IPS DF 6.9 (cell line): ENCODE measurements at regions not wholly inside any gene's neighbourhood (a gene's known extent, or its start where the extent isn't known, plus 50 kb on each side); places are given as distances from the start of the nearest gene placed in this dataset.

ENCODE experiments used
- DNase-seq: peaks from one replicate; pipeline ENCODE4 v3.0.0-alpha.2; 2013; ENCODE audit warnings: low read depth, low spot score
- H3K27ac ChIP-seq: one replicate; pipeline ENCODE4 v1.5.1; 2013; ENCODE audit warnings: low read length, control low read depth
- H3K27me3 ChIP-seq: 2 replicates; pipeline ENCODE4 v1.6.1; 2013; ENCODE audit warnings: mild to moderate bottlenecking, low read length; ENCODE audit not compliant: control insufficient read depth, insufficient read depth
- H3K36me3 ChIP-seq: 2 replicates; pipeline ENCODE4 v1.6.1; 2013; ENCODE audit warnings: low read length; ENCODE audit not compliant: control insufficient read depth, insufficient read depth
- H3K4me1 ChIP-seq: 2 replicates; pipeline ENCODE4 v1.6.1; 2013; ENCODE audit warnings: low read length; ENCODE audit not compliant: control insufficient read depth, insufficient read depth
- H3K4me3 ChIP-seq: 2 replicates; pipeline ENCODE4 v1.5.1; 2013; ENCODE audit warnings: mild to moderate bottlenecking, low read length
- H3K9me3 ChIP-seq: 2 replicates; pipeline ENCODE4 v1.6.1; 2013; ENCODE audit warnings: low read length, inconsistent platforms; ENCODE audit not compliant: control insufficient read depth, insufficient read depth
- WGBS: extraction: QIAGEN DNeasy Blood & Tissue Kit; methylation state at CpG from one replicate; pipeline ENCODE4 v1.1.7; 2013; ENCODE audit warnings: mixed read lengths, missing lambda C conversion rate; ENCODE audit not compliant: insufficient read length, insufficient coverage; 5-methylcytosine and 5-hydroxymethylcytosine counted together

DNA sequence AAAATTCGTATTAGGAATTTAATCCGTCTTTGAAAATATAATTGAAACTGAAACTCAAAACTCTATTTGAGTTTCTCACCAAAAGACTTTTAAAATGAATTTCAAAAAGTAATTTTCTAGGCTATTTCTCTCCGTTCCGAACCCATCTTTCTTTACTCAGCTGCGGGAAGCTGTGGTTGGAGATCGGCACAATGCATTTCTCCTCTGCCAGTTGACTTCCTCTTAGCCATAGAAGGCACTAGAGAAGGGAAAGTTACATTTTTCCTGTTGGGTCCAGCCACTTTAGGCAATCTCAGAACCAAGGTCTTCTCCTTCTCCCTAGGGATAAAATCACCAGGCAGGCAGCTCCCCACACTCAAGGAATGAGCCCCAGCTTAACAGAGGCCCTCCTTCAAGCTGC, 133.6 kb upstream of the COL1A2 start:
- no peak overlapping the region for H3K4me3 ChIP-seq
- no peak overlapping the region for H3K27ac ChIP-seq
- DNase-seq = no peak
- no peaks in the 10 kb centered on the region for H3K36me3 ChIP-seq
- H3K4me1 ChIP-seq = no peaks in the 10 kb centered on the region
- H3K27me3 ChIP-seq = no peaks in the 10 kb centered on the region
- H3K9me3 ChIP-seq = no peaks in the 10 kb centered on the region
- WGBS = no CpG with 5 or more reads among the region's 6 CpGs

DNA sequence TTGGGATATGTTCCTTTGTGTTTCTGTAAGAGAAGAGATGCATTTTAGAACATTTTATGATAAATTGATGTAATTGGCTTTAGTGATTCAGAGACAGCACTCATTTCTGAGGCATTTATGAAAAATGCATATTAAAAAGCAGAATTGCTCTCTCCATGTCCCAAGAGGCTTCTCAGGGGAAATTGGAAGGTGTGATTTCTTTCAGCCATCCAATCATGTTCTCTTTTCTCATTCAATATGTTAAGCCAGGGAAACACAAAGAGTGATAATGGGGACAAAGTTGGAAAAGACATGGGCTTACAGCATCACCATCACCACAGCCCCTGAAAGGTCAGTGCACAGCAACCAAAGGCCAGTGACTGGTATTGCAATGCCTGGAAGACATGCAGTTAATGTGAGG, 129.9 kb upstream of the COL1A2 start:
- Histone ChIP-seq H3K27ac (no peak overlapping the region), H3K4me1 (no peaks in the 10 kb centered on the region), H3K9me3 (no peaks in the 10 kb centered on the region), H3K36me3 (no peaks in the 10 kb centered on the region), H3K4me3 (no peak overlapping the region), H3K27me3 (no peaks in the 10 kb centered on the region)
- no peak for DNase-seq

GRCh38 chr7:94265456-94265855, 129.2 kb upstream of the COL1A2 start:
- no peaks in the 10 kb centered on the region for H3K27me3 ChIP-seq
- no peak overlapping the region for H3K4me3 ChIP-seq
- H3K36me3 ChIP-seq = no peaks in the 10 kb centered on the region
- 100% methylated on average over 2 of the region's 2 CpGs for WGBS
- DNase-seq = no peak
- H3K9me3 ChIP-seq = no peaks in the 10 kb centered on the region
- H3K4me1 ChIP-seq = no peaks in the 10 kb centered on the region
- H3K27ac ChIP-seq = no peak overlapping the region

DNA sequence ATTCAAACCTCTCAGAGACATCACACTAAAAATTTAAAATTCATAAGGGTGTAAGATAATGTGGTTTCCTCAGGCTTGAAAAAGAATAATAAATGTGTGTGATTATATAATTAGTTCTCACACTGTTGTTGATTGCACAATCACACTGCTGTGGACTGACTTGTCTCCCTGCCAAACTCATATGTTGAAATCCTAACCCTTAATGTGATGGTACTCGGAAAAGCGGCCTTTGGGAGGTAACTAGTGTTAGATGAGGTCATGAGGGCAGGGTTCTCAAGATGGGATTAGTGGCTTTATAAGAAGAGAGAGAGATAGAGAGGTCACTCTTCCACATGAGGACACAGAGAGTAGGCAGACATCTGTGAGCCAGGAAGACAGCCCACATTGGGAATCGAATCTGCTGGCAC, 128.5 kb upstream of the COL1A2 start:
- Histone ChIP-seq H3K27me3 (no peaks in the 10 kb centered on the region), H3K36me3 (no peaks in the 10 kb centered on the region), H3K27ac (no peak overlapping the region), H3K4me1 (no peaks in the 10 kb centered on the region), H3K9me3 (no peaks in the 10 kb centered on the region), H3K4me3 (no peak overlapping the region)
- WGBS = no CpG with 5 or more reads among the region's 3 CpGs
- DNase-seq = no peak

GRCh38 chr7:94270772-94271171, 123.9 kb upstream of the COL1A2 start:
- Histone ChIP-seq H3K9me3 (no peaks in the 10 kb centered on the region), H3K36me3 (no peaks in the 10 kb centered on the region), H3K27me3 (no peaks in the 10 kb centered on the region), H3K4me3 (no peak overlapping the region), H3K4me1 (no peaks in the 10 kb centered on the region), H3K27ac (no peak overlapping the region)
- no CpG with 5 or more reads among the region's 1 CpG for WGBS
- DNase-seq = no peak

DNA sequence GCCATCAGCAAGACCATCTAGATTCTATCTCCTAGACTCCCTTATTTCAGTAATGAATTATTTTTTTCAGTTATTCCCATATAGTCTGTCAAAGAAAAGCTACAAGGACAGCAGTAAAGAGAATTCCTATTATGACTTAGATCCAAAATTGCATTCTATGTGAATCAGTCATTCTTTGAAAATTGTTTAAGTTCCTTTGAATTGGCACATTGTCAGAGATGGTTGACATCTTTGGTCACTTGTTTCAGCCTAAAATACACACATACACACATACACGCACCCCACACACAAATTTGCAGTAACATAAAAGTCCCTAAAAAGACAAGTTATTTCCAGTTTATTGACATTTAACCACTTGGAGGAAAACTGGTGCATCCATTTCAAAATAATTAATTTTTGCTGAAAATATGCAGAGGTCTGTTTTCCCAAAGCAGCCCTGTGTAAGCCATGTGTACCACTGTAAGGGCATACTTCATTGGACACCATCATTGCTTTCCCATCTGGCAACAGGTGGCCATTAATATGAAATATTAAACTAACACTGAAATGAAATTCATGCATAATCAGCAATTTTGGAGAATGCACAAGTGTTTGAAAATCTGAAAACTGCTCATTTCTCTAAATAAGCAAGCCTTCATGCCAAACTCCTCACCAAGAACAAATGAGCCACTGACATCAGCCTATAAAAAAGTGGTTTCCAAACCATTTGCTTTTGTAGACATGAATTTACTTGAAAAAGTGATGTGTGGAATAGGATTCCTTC, 121.7 kb upstream of the COL1A2 start:
- no peaks in the 10 kb centered on the region for H3K27me3 ChIP-seq
- no peak for DNase-seq
- H3K4me3 ChIP-seq = no peak overlapping the region
- WGBS = no CpG with 5 or more reads among the region's 1 CpG
- no peaks in the 10 kb centered on the region for H3K9me3 ChIP-seq
- H3K27ac ChIP-seq = no peak overlapping the region
- H3K36me3 ChIP-seq = no peaks in the 10 kb centered on the region
- no peaks in the 10 kb centered on the region for H3K4me1 ChIP-seq

GRCh38 chr7:94274828-94275227, 119.9 kb upstream of the COL1A2 start:
- H3K4me3 ChIP-seq = no peak overlapping the region
- H3K36me3 ChIP-seq = no peaks in the 10 kb centered on the region
- no peaks in the 10 kb centered on the region for H3K27me3 ChIP-seq
- no peak overlapping the region for H3K27ac ChIP-seq
- DNase-seq = no peak
- H3K4me1 ChIP-seq = no peaks in the 10 kb centered on the region
- H3K9me3 ChIP-seq = no peaks in the 10 kb centered on the region
- WGBS = no CpG with 5 or more reads among the region's 3 CpGs

GRCh38 chr7:94276027-94276426, 118.7 kb upstream of the COL1A2 start:
- DNase-seq = no peak
- H3K4me3 ChIP-seq = no peak overlapping the region
- no peak overlapping the region for H3K27ac ChIP-seq
- H3K4me1 ChIP-seq = no peaks in the 10 kb centered on the region
- H3K36me3 ChIP-seq = no peaks in the 10 kb centered on the region
- no CpG with 5 or more reads among the region's 4 CpGs for WGBS
- H3K9me3 ChIP-seq = no peaks in the 10 kb centered on the region
- H3K27me3 ChIP-seq = no peaks in the 10 kb centered on the region

GRCh38 chr7:94276795-94277194, 117.9 kb upstream of the COL1A2 start:
- H3K4me3 ChIP-seq = no peak overlapping the region
- H3K36me3 ChIP-seq = no peaks in the 10 kb centered on the region
- no peak overlapping the region for H3K27ac ChIP-seq
- H3K27me3 ChIP-seq = no peaks in the 10 kb centered on the region
- DNase-seq = no peak
- H3K4me1 ChIP-seq = no peaks in the 10 kb centered on the region
- WGBS = no CpG with 5 or more reads among the region's 1 CpG
- H3K9me3 ChIP-seq = no peaks in the 10 kb centered on the region

DNA sequence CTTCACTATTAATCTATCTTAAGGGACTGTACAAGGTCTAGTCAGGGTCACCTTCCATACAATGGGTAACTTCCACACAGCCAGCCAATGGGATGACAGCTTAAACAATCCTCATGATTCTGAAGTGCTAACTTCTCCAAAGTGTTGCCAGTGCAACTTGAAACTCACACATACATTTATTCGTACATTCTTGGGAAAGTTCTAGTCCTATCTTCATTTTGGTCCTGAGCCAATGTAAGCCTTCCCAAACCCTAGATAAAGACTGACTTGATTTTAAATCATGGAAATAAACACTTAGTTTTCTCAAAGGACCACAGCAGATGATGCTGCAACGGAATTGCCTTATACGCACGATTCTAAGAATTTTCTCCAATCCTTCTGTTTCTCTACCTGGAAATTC, 117.5 kb upstream of the COL1A2 start:
- H3K36me3 ChIP-seq = no peaks in the 10 kb centered on the region
- H3K4me1 ChIP-seq = no peaks in the 10 kb centered on the region
- no peak overlapping the region for H3K4me3 ChIP-seq
- DNase-seq = no peak
- H3K27me3 ChIP-seq = no peaks in the 10 kb centered on the region
- H3K9me3 ChIP-seq = no peaks in the 10 kb centered on the region
- no peak overlapping the region for H3K27ac ChIP-seq
- no CpG with 5 or more reads among the region's 4 CpGs for WGBS

DNA sequence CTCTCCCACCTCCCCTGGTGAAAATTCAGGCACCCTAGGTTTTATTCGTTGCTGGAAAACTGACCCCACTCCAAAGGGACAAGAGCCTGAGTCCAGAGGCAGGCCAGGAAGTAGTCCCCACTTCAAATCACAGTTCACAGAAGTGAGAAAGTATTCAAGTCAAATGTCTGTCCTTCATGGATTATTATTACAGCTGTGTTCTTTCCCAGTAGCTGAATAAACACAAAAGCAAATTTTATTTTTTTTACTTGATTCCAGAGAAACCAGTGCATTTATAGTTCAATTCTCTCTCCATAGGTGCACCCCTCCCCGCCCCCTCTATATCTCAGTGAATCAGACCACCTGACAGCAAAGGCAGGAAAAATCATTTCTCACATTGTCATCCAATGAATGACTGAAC, 113.8 kb upstream of the COL1A2 start:
- H3K27ac ChIP-seq = no peak overlapping the region
- no peaks in the 10 kb centered on the region for H3K27me3 ChIP-seq
- no peaks in the 10 kb centered on the region for H3K36me3 ChIP-seq
- no peak overlapping the region for H3K4me3 ChIP-seq
- H3K9me3 ChIP-seq = no peaks in the 10 kb centered on the region
- no CpG with 5 or more reads among the region's 2 CpGs for WGBS
- no peaks in the 10 kb centered on the region for H3K4me1 ChIP-seq
- no peak for DNase-seq
